Sigmoid colon (tissue), 4 donors: ENCODE measurements at regions not wholly inside any gene's neighbourhood (a gene's known extent, or its start where the extent isn't known, plus 50 kb on each side); places are given as distances from the start of the nearest gene placed in this dataset.

Source experiments
- CTCF ChIP-seq, 4 experiments: fragments of 450-650 bp in 3 of 4; fragments of 200-600 bp in 1 of 4; IDR thresholded peaks; one replicate each; pipeline ENCODE4 v1.5.1; 2016 to 2019; ENCODE audit warnings: antibody characterized with exemption in 4 of 4, mild to moderate bottlenecking in 3 of 4, moderate library complexity in 2 of 4
- EP300 ChIP-seq, 4 donors: sonication (generic); formaldehyde crosslinking; IDR thresholded peaks; one replicate each; pipeline ENCODE4 v1.6.1; 2017; ENCODE audit warnings: antibody characterized with exemption in 4 of 4
- POLR2A ChIP-seq, 2 donors: fragments of 450-650 bp; IDR thresholded peaks; one replicate each; pipeline ENCODE4 v1.6.1; 2016; ENCODE audit warnings: antibody characterized with exemption in 2 of 2, mild to moderate bottlenecking in 2 of 2, moderate library complexity in 2 of 2
- POLR2AphosphoS5 ChIP-seq, 4 donors: sonication (generic); formaldehyde crosslinking; IDR thresholded peaks; one replicate each; pipeline ENCODE4 v1.6.1; 2017; ENCODE audit warnings: antibody characterized with exemption in 4 of 4

- TF ChIP-seq POLR2A (IDR thresholded peaks at IDR 0.05) (no peak), EP300 (IDR thresholded peaks at IDR 0.05) (no peak), CTCF (IDR thresholded peaks at IDR 0.05) (no peak), POLR2AphosphoS5 (IDR thresholded peaks at IDR 0.05) (no peak)
Observed at GRCh38 chr15:53836618-53837017, 77.2 kb upstream of the WDR72 start.
